HG03175 (cell line): ENCODE measurements at regions not wholly inside any gene's neighbourhood (a gene's known extent, or its start where the extent isn't known, plus 50 kb on each side); places are given as distances from the start of the nearest gene placed in this dataset.
"Not testable (repeated sequence)": the region's sequence is repeated elsewhere in the genome, so short reads cannot be mapped to it uniquely, and the experiment has no call there.

ENCODE experiments used
- ATAC-seq: cut with Tn5 transposase; IDR thresholded peaks from one replicate; pipeline ENCODE4 v1.9.1; 2021; ENCODE audit warnings: mild to moderate bottlenecking, moderate library complexity; ENCODE audit not compliant: unreplicated experiment

DNA sequence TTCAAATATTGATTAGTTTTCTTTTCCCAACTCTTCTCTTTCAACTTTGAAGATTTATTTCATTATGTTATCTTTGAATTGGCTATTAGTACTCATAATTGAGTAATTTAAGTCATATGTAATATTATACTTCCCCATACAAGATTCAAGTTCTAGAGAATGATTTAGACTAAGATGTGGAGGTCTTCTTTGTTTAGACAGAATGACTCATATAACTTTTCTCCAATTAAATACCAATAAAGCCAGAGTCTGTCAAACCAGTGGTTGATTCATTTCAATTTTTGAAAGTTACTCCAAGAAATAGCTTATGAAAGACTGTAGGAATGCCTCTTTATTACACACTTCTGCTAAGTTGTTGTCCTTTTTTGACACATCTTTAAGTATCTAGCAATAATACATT is 115.8 kb upstream of the SLC35F3 start:
- ATAC-seq = no peak

DNA sequence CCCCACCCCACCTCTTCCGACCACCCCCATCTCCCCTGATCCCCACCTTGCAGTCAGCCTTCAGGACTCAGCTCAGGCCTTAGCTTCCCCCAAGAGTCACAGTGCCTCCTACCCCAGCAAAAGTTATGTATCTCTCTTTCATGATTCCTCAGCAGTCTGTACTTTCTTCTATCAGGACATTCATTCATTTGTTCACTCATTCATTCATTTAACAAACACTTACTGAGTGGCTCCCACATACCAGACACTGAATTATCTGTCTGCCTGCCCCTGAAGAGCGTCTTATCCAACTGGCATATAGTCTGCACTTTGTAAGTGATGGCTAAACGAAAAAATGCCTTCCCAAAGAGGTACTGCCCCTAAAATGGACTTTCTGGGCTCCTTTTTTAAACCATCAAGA is 114.4 kb upstream of the SLC35F3 start:
- no peak for ATAC-seq

DNA sequence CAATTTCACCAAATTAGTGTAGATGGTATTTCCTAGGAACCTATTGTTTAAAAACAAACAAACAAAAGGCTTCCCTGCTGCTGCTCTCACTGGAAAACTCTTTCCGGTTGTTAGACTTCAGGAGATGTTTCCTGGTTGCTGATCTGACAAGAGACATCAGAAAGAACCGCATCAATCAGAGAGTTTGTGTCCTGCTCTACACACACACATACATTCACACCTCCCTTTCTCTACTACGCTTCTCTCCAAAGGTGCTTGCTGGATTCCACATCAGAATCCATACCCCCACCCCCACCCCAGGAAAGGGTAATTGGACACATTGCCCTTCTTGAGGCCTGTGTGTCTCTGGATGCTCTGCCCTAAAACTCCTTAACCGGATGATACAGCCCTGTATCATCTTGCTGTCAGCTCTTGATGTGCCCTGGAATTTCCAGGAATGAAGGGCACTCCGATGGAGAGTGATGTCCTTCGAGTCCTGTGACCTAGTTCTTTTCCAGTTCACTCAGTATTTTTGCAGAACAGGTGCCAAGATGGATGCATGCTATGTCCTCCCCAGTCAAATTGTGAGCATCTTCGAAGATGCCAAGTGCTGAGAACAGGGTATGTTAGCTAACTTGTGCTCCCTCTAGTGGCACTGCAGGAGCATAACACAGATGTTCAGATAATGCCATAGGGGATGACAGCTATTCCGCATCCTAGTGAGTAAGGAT is 113.7 kb upstream of the SLC35F3 start:
- peak; percentile 96 for ATAC-seq

DNA sequence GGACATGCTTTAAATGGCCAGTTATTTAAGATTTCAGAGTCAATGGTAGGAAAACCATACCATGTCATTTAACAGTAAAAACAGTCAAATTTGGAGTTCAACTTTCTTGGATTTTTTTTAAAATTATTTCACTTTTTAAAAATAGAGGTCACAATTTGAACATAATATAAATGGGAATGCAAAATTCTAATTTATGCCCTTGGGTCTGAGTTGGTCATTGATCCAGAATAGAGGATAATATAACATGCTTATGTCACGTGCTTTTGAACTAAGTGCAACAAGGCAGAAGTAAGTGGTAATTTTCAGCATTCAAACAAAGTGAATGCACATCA is 113.1 kb upstream of the SLC35F3 start:
- no peak for ATAC-seq

DNA sequence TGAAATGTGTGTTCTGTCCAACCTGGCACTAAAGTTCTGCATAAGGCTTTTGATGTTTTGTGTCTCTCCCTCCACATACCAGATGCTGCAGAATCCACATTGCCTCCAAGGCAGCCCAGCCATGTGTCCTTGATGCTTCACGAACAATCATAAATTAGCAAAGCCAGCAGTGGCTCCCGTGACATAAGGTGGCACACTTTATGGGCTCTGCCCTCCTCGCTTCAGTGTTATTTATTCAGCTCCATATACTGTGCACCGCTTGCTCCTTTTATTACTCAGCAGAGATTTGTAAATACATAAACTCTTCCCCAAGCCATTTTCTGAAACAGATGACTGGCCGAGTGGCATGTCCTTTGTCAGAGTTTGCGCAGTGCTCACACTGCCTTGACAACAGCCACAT is 112.8 kb upstream of the SLC35F3 start:
- no peak for ATAC-seq

GRCh38 chr1:233794863-233795262 is 109.6 kb upstream of the SLC35F3 start:
- no peak for ATAC-seq

DNA sequence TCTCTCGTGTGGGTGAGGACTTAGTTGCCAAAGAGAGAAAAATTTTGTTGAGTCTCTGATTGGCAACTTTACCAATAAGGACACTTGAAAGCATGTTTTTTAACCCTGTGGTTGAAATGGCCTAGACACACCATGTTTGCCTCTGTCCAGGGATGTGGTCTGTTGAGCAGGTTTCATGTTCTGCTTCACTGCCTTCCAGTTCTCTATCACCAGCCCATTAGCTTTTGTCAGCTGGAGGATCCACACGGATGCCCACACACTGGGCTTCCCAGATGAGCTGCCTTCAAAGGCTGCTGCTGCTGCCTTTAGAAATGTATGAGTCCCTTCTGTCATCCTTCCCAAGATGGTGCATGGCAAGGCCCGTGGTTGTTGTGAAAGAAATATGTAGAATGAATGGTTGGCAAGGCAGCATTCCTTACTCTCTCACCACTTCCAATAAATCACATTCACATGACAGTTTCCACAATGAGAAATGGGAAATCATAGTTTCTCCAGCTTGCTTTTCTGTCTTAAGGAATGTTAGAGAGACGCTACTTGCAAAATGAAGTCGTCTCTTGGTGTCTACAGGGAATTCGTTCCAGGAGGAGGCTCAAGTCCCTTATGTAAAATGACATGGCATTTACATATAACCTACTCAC is 108.2 kb upstream of the SLC35F3 start:
- ATAC-seq = peak; percentile 58

- ATAC-seq = no peak
These were observed 101.9 kb upstream of the SLC35F3 start for GRCh38 chr1:233802611-233803010.

DNA sequence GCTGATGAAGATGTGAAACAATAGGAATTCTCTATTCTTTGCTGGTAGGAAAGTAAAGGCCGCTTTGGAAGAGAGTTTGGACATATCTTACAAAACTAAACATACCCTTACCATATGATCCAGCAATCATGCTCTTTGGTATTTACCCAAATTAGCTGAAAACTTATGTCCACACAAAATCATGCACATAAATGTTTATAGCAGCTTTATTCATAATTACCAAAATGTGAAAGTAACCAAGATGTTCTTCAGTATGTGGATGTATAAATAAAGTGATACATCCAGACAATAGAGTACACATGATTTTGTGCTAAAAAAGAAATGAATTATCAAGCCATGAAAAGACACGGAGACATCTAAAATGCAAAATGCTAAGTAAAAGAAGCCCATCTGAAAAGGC is 98.7 kb upstream of the SLC35F3 start:
- no peak for ATAC-seq

- ATAC-seq = no peak
These were observed 89.1 kb upstream of the SLC35F3 start for GRCh38 chr1:233815357-233815756.

GRCh38 chr1:233815865-233816264 is 88.6 kb upstream of the SLC35F3 start:
- no peak for ATAC-seq

DNA sequence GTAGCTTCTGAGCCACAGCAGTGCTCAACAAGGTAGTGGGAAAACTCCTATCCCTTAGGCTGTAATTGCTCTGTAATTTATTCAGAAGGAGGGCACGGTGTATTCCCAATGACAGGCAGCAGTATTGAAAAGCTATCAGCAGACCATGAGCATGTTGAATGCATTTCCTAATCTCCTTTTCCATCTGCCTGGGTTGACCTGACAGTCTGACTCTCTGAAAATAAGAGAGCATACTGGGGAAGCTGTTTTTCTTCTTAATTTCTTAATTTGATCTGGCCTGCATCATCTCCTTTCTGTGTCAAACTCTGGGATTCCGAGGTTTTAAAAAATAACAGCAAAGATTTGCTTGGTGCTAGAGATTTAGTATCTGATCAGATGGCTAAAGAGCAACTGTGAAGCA is 88.1 kb upstream of the SLC35F3 start:
- no peak for ATAC-seq

DNA sequence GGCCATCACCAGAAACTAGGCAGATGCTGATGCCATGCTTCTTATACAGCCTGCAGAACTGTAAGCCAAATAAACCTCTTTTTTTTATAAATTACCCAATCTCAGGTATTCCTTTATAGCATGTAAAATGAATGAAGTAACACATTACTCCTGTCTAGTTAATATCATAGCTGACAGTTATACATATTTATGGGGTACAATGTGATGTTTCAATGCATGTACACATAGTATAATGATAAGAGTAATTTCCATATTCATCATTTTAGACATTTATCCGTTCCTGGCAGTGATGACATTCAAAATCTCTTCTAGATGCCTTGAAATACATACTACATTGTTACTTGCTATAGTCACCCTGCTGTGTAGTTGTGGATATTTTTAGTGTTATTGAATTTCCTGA is 85.4 kb upstream of the SLC35F3 start:
- ATAC-seq = no peak

DNA sequence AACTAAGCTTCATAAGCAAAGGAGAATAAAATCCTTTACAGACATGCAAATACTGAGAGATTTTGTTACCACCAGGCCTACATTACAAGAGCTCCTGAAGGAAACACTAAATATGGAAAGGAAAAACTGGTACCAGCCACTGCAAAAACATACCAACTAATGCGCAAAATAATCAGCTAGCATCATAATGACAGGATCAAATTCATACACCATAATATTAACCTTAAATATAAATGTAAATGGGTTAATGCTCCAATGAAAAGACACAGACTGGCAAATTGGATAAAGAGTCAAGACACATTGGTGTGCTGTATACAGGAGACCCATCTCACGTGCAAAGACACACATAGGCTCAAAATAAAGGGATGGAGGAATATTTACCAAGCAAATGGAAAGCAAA is 80.3 kb upstream of the SLC35F3 start:
- ATAC-seq = not testable (repeated sequence)

DNA sequence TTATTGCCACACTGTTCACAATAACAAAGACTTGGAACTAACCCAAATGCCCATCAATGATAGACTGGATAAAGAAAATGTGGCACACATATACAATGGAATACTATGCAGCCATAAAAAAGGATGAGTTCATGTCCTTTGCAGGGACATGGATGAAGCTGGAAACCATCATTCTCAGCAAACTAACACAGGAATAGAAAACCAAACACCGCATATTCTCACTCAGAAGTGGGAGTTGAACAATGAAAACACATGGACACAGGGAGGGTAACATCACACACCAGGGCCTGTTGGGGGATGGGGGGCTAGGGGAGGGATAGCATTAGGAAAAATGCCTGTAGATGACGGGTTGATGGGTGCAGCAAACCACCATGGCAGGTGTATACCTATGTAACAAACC is 76.5 kb upstream of the SLC35F3 start:
- ATAC-seq = not testable (repeated sequence)

DNA sequence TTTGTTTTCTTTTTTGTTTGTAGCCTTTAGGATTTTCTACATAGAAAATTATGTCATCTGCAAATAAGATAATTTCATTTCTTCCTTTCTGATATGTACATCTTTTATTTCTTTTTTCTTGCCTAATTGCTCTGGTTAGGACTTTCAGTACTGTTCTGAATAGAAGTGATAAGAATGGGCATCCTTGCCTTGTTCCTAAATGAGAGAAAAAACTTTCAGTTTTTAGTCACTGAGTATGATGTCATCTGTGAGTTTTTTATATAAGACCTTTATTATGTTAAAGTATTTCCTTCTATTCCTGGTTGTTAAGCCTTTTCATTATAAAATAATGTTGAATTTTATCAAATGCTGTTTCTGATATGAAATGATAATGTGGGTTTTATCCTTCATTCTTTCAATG is 76.0 kb upstream of the SLC35F3 start:
- no peak for ATAC-seq

- no peak for ATAC-seq
These were observed 69.9 kb upstream of the SLC35F3 start for GRCh38 chr1:233834609-233835008.

GRCh38 chr1:233838207-233838606 is 66.3 kb upstream of the SLC35F3 start:
- ATAC-seq = not testable (repeated sequence)

DNA sequence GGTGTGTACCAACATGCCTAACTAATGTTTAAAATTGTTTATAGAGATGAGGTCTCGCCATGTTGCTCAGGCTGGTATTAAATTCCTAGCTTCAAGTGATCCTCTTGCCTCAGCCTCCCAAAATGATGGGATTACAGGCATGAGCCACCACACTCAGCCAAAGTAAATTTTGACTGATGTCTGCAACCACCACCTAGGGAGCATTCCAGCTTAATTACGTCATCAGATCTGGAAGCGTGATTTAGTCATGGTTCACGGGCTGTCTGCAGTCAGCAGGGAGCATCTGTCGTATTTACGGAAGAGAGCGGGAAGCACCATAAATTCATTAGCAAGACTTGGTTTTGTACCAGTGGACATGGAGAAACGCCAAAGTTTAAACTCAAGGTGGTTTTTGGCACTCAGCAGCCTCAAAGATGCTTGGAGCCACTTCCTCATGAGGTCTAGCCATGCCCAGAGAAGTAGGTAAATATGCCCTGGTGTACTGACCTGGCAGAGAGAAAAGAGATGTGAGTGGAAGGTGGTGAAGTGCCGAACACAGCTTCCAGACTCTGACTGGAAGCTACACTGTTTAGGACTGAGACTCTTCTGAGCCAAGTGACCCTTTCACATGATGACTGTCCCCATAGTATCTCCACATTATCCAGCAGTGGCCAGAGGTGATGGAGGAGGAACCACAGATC is 60.8 kb upstream of the SLC35F3 start:
- ATAC-seq = no peak

- no peak for ATAC-seq
These were observed 60.2 kb upstream of the SLC35F3 start for GRCh38 chr1:233844275-233844674.

DNA sequence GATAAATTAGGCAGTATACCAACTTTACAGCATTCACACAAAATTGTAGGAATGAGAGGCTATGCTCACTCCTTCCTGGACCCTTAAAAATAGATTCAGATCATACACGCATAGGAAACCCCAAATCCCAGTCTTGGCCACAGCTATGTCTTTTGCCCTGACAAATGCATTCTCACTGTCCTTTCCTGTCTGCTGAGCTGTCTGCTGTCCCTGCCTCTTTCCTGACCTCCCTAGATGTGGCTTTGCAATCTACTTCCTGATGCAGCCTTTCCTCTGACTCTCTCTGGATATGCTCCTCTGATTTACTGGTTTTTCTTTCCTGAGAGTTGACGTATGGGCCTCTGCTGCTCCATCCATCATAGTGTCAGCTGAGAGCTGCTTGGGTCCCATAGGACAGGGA is 59.8 kb upstream of the SLC35F3 start:
- ATAC-seq = no peak
